Choroid plexus epithelial cell (primary cell): ENCODE measurements at regions not wholly inside any gene's neighbourhood (a gene's known extent, or its start where the extent isn't known, plus 50 kb on each side); places are given as distances from the start of the nearest gene placed in this dataset.

Experiments
- DNase-seq: peaks from one replicate; pipeline ENCODE4 v3.0.0-alpha.2; 2010; ENCODE audit warnings: low read depth
- H3K4me3 ChIP-seq: 2 replicates; pipeline ENCODE4 v1.5.1; 2011; ENCODE audit warnings: low read depth, mild to moderate bottlenecking, control low read depth, low read length, moderate library complexity
- TF ChIP-seq, protein P1 (sequence below): conservative IDR thresholded peaks from 2 replicates; pipeline ENCODE4 v1.5.1; 2011; ENCODE audit warnings: low read depth, mild to moderate bottlenecking, control low read depth, inconsistent platforms, low read length, moderate library complexity

- TF ChIP-seq, protein P1, sequence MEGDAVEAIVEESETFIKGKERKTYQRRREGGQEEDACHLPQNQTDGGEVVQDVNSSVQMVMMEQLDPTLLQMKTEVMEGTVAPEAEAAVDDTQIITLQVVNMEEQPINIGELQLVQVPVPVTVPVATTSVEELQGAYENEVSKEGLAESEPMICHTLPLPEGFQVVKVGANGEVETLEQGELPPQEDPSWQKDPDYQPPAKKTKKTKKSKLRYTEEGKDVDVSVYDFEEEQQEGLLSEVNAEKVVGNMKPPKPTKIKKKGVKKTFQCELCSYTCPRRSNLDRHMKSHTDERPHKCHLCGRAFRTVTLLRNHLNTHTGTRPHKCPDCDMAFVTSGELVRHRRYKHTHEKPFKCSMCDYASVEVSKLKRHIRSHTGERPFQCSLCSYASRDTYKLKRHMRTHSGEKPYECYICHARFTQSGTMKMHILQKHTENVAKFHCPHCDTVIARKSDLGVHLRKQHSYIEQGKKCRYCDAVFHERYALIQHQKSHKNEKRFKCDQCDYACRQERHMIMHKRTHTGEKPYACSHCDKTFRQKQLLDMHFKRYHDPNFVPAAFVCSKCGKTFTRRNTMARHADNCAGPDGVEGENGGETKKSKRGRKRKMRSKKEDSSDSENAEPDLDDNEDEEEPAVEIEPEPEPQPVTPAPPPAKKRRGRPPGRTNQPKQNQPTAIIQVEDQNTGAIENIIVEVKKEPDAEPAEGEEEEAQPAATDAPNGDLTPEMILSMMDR: no peak
Measured at GRCh38 chr10:14407567-14407966, 76.8 kb upstream of the FRMD4A start.

GRCh38 chr10:14405076-14406065, 74.6 kb upstream of the FRMD4A start:
- H3K4me3 ChIP-seq: no peak overlapping the region
- peak; percentile 92 for DNase-seq
- TF ChIP-seq, protein P1: no peak

More at GRCh38 chr10:14407567-14407966, 76.8 kb upstream of the FRMD4A start:
- no peak overlapping the region for H3K4me3 ChIP-seq
- DNase-seq: no peak

DNA sequence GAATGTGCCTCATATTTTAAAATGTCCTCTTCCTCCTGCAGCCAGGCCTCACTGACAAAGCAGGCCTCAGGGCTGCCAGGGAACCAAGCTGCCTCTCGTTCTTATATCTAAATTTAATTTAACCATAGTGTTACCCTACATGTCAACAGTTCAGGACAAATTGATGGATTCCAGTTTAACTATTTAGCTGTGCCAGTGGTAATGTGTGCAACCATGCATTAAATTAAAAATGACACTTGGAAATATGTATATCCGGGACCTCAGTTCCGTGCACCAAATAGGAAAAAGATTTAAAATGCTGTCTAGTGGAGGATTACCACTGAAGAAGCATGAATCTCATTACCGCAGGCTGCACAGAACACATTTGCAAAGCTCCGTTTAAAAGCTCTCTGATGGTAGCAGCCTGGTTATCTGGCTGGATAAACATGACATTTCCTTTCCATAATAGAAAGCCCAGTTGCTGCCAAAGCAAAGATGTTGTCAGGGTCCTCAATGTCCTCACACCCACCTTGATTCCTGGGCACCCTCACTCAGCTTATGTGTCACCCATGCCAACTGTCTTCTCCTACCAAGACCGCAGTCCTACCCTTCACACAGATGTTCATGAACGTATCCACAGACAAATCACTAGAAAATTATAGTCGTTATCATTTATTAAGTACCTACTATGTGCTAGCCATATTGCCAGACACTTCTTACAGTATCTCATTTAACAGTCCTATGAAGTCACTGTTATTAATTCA, 73.3 kb upstream of the FRMD4A start:
- no peak for DNase-seq
- H3K4me3 ChIP-seq: no peak overlapping the region
- TF ChIP-seq, protein P1: no peak

DNA sequence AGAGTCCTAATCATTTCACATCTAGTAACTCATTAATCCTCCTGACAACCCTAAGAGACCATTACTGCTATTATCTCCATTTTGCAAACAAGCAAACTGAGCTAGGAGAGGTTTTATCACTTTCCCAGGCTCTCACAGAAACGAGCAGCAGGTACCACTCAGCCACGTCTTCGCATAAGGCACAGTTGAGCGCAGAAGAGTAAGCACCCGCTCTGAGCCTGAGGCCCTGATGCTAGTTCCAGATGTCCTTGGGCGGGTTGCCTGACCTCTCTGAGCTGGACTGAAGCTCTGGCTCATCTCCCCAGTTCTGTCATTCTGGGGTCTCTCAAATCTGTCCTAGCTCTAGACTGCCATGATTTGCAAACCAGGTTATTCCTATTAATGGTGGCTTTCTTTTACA, 72.6 kb upstream of the FRMD4A start:
- TF ChIP-seq, protein P1: no peak

DNA sequence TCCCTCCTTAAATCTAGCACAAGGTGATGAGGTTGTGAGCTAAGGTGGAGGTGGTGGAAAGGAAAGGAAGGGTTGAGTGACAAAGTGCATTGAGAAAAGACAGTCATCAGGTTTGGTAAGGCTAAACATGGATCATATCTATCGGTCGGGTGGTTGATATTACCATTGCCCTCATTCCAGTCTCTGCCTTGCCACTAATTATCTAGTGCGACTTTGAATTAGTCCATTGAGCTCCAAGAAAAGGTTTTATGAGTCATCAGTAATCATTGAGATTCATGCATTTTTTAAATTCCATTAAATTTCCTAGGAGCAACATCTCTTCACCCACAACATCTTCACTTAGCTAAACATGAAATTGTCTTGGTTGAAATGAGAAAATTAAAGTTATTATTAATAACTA, 68.9 kb upstream of the FRMD4A start:
- no peak overlapping the region for H3K4me3 ChIP-seq
- no peak for DNase-seq
- TF ChIP-seq, protein P1: no peak

More for the DNA sequence above, 72.6 kb upstream of the FRMD4A start:
- no peak overlapping the region for H3K4me3 ChIP-seq
- no peak for DNase-seq

DNA sequence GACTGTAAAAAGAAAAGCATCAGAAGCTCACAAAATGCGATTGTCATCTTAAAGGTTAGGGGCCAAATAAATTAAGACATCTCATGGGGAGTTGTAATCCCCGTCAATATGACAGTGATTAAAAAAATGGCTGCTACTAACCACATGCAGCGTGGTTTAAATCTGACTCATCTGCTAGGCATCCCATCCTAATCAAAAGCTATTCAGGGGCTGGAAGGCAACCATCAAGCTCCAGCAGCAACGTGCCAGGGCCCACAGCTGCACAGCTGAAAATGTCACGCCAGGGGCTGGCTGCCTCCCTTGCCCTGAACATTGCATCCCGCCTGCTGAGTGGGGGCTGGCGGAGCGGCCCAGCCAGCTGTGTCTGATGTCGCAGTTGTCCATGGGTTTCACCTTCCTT, 66.3 kb upstream of the FRMD4A start:
- TF ChIP-seq, protein P1: no peak
- DNase-seq: peak; percentile 97
- H3K4me3 ChIP-seq: no peak overlapping the region
